Psoas muscle (tissue), 7 donors: ENCODE measurements at regions not wholly inside any gene's neighbourhood (a gene's known extent, or its start where the extent isn't known, plus 50 kb on each side); places are given as distances from the start of the nearest gene placed in this dataset.

Experiments used
- ATAC-seq, 4 donors: fragments of 200-7000 bp; cut with Tn5 transposase; one replicate each; pipeline ENCODE4 v1.9.1; 2020; ENCODE audit warnings: moderate library complexity in 3 of 4, mild to moderate bottlenecking in 2 of 4
- DNase-seq, 2 donors: peaks; one replicate each; pipeline ENCODE4 v3.0.0-alpha.2; 2020
- H3K27ac ChIP-seq: fragments of 200-600 bp; one replicate; pipeline ENCODE4 v1.8.0; 2022
- H3K27me3 ChIP-seq, 3 donors: fragments of 200-600 bp in 1 of 3; one replicate each; pipeline versions ENCODE4 v1.6.1 to v1.8.0; 2013 to 2022; ENCODE audit warnings: low read length in 2 of 3, mild to moderate bottlenecking in 2 of 3, moderate library complexity in 1 of 3; ENCODE audit not compliant: insufficient read depth in 3 of 3
- H3K36me3 ChIP-seq, 2 donors: fragments of 200-600 bp in 1 of 2; one replicate each; pipeline versions ENCODE4 v1.6.1 to v1.8.0; 2013 to 2022; ENCODE audit warnings: low read depth in 1 of 2, mild to moderate bottlenecking in 1 of 2, moderate library complexity in 1 of 2; ENCODE audit not compliant: insufficient read depth in 1 of 2
- H3K4me1 ChIP-seq: fragments of 200-600 bp; one replicate; pipeline ENCODE4 v1.8.0; 2022
- H3K4me3 ChIP-seq: fragments of 200-600 bp; one replicate; pipeline ENCODE4 v1.8.0; 2022; ENCODE audit warnings: mild to moderate bottlenecking
- H3K9me3 ChIP-seq: fragments of 200-600 bp; one replicate; pipeline ENCODE4 v1.8.0; 2022
- CTCF ChIP-seq: fragments of 200-600 bp; IDR thresholded peaks from one replicate; pipeline ENCODE4 v1.8.0; 2022; ENCODE audit warnings: antibody characterized with exemption
- WGBS, 3 donors: extraction: QIAGEN DNeasy Blood & Tissue Kit; methylation state at CpG; one replicate each; pipeline versions ENCODE4 v1.1.6 to v1.1.7; 2013; 5-methylcytosine and 5-hydroxymethylcytosine counted together
- intact Hi-C, 2 donors: fragments of 100-400 bp; cut with DNase I; formaldehyde crosslinking; loops; one replicate each; pipeline versions ENCODE4 v1.11.0 to v1.14.2; 2022
- donor health status: healthy with polysubstance abuse.
- donor health status: DM: no; HTN: no; CAD: no; lungs with moderate emphysema.
- donor health status: Bipolar disorder and iron deficiency.
- donor health status: healthy.
- donor health status: DM: yes; HTN: yes; CAD: no.
- donor health status: DM: no; HTN: no; CAD: no.
- donor health status: DM: yes; HTN: yes; CAD: no.

DNA sequence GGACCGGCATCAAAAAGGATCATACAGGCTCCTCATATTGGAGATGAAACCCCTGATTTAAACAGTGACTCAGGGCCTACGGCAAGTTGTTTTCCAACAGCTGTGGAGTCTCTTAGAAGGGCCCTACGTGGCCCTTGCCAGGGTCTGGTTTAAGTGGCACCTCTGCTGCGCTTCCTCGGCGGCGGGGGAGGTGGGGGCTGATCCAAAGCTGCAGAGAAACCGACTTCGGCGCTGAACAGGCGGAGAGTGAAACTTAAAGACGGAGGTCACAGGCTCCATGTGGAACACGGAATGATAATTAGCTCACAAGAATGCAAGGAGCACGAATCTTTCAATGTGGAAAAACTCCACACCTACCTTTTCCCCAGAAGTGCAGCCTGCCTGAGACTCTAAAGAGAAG, 477.9 kb downstream of the TCERG1L start:
- Histone ChIP-seq H3K27ac (no peak overlapping the region), H3K4me3 (no peak overlapping the region), H3K4me1 (no peaks in the 10 kb centered on the region), H3K36me3 (no peaks in the 10 kb centered on the region), H3K27me3 (no peaks in the 10 kb centered on the region), H3K9me3 (no peaks in the 10 kb centered on the region)
- intact Hi-C loops = no loop called here
- no peak for DNase-seq
- ATAC-seq = no peak
- 82 to 85% (median 84%) methylated on average over 14 of the region's 14 CpGs for WGBS, 3 donors
- TF ChIP-seq CTCF = no peak

DNA sequence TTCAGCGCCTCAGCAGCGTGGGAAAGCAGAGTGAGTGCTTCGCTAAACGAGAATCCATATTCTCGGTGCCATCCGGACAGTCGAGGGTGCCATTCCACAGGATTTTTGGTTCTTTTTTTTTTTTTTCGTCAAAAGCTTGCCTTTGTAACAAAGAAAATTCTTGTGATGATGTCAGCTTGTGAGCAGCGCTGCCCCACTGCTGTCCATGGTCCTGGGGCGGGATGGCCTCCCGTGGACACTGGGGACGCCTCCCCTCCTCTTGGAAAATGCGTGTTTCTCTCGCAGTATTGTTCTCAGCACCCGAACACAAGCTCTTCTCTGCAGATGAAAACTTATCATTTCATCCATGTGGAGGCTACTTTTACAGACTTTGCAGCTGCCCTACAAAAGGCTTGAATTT, 477.4 kb downstream of the TCERG1L start:
- no peak for TF ChIP-seq CTCF
- Histone ChIP-seq H3K27ac (no peak overlapping the region), H3K9me3 (no peaks in the 10 kb centered on the region), H3K4me1 (no peaks in the 10 kb centered on the region), H3K4me3 (no peak overlapping the region), H3K27me3 (no peaks in the 10 kb centered on the region), H3K36me3 (no peaks in the 10 kb centered on the region)
- DNase-seq (no peak), ATAC-seq (no peak)
- WGBS, 3 donors = 62 to 66% (median 62%) methylated on average over 15 of the region's 15 CpGs
- intact Hi-C loops = no loop called here

DNA sequence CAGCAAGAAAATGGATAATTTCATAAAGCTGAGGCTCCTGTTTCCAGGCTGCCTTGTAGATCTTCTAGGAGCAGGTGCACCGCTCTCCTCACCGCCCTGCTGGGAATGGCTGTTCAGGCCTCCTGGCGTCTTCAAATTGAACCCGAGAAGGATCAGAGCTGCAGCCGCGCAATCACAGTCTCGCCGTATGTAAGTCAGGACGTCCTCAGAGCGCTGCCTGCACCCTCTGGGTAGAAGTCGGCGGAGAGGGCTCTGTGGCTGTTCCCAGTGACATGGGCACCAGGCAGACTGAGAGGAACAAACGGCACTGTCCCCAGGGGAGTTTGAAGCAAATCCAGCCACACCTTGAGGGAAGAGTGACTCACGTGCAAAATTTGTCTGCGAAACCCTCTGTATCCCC, 476.9 kb downstream of the TCERG1L start:
- H3K4me1 ChIP-seq = no peaks in the 10 kb centered on the region
- no peaks in the 10 kb centered on the region for H3K27me3 ChIP-seq
- H3K9me3 ChIP-seq = no peaks in the 10 kb centered on the region
- H3K27ac ChIP-seq = no peak overlapping the region
- H3K36me3 ChIP-seq = no peaks in the 10 kb centered on the region
- WGBS, 3 donors = 77 to 83% (median 78%) methylated on average over 15 of the region's 15 CpGs
- DNase-seq (no peak), ATAC-seq (no peak)
- TF ChIP-seq CTCF = no peak
- no peak overlapping the region for H3K4me3 ChIP-seq
- intact Hi-C loops = no loop called here

GRCh38 chr10:130835068-130835467, 476.5 kb downstream of the TCERG1L start:
- ATAC-seq = no peak
- 71 to 96% (median 85%) methylated on average over 5 of the region's 5 CpGs for WGBS, 3 donors
- Histone ChIP-seq H3K36me3 (no peaks in the 10 kb centered on the region), H3K4me1 (no peaks in the 10 kb centered on the region), H3K27ac (no peak overlapping the region), H3K4me3 (no peak overlapping the region), H3K27me3 (no peaks in the 10 kb centered on the region), H3K9me3 (no peaks in the 10 kb centered on the region)
- no peak for TF ChIP-seq CTCF
- intact Hi-C loops = no loop called here
- DNase-seq = no peak

GRCh38 chr10:130836344-130836743, 475.2 kb downstream of the TCERG1L start:
- no peak overlapping the region for H3K4me3 ChIP-seq
- WGBS, 3 donors = 74 to 86% (median 79%) methylated on average over 7 of the region's 7 CpGs
- intact Hi-C loops = no loop called here
- DNase-seq (no peak), ATAC-seq (no peak)
- no peak overlapping the region for H3K27ac ChIP-seq
- no peaks in the 10 kb centered on the region for H3K27me3 ChIP-seq
- no peaks in the 10 kb centered on the region for H3K36me3 ChIP-seq
- H3K9me3 ChIP-seq = no peaks in the 10 kb centered on the region
- H3K4me1 ChIP-seq = no peaks in the 10 kb centered on the region
- no peak for TF ChIP-seq CTCF
